ENCODE measurements at regions not wholly inside any gene's neighbourhood (a gene's known extent, or its start where the extent isn't known, plus 50 kb on each side); places are given as distances from the start of the nearest gene placed in this dataset.

DNA sequence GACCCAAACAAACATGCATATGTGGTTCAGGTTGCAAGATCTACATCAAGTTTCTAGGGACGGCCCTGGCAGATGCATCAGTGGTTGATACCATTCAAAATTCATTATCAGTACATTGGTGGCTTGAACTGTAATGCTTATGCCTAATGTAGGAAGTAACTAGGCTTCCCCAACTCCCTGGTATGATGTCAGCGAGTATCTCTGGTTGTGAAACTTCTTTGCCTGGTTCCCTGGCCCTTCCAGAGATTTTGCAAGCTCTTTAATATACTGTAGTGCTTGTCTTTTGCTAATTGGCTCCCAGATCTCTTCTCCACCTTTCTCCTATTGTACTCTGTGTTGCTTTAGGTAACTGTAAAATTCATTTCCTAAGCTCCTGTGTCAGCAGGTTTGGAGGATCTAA lies 114.8 kb upstream of the RARB start:
- Histone ChIP-seq H3K9me1 (replicated peaks; ENCODE audit: control insufficient read depth, extremely low read depth, insufficient read depth, low read length) (no peaks in the 10 kb centered on the region), H3K27me3 (ENCODE audit: control insufficient read depth in 2 of 2, insufficient read depth in 2 of 2, low read length in 2 of 2) (peaks cover 0 to 2% of the 10 kb centered on the region in 2 experiments), H3K4me3 (replicated peaks in 1 of 3; ENCODE audit: insufficient read depth in 1 of 3, low read depth in 1 of 3, low read length in 3 of 3) (no peak overlapping the region), H3K36me3 (ENCODE audit: control insufficient read depth in 2 of 2, extremely low read depth in 1 of 2, insufficient read depth in 2 of 2, low read length in 2 of 2) (no peaks in the 10 kb centered on the region), H3K9ac (replicated peaks; ENCODE audit: extremely low read depth, insufficient read depth, low read length) (no peak overlapping the region), H3K4me1 (ENCODE audit: control insufficient read depth, extremely low read depth, insufficient read depth, low read length) (no peaks in the 10 kb centered on the region), H4K20me1 (replicated peaks; ENCODE audit: control insufficient read depth, extremely low read depth, insufficient read depth, low read length) (no peaks in the 10 kb centered on the region), H3K79me2 (ENCODE audit: control insufficient read depth, insufficient read depth, low read length) (no peaks in the 10 kb centered on the region), H3K9me3 (replicated peaks; ENCODE audit: control insufficient read depth, insufficient read depth, low read length) (no peaks in the 10 kb centered on the region), H3K27ac (ENCODE audit: insufficient read depth, low read depth, low read length) (no peak overlapping the region), H3K4me2 (ENCODE audit: insufficient read depth, low read length) (no peak overlapping the region), H2AFZ (ENCODE audit: low read depth, low read length) (no peak overlapping the region)
- dilution Hi-C loops (cut with MboI; ENCODE audit: extremely low pct_ligation_motif_present, low sequenced_read_pairs) (no loop called here), intact Hi-C loops (cut with micrococcal nuclease) (loop anchor here (10.0 kb wide), 1 partner anchor 538 kb away; no protein-coding TSS in a partner anchor)
- CTCF ChIA-PET, result interaction anchor here (1.0 to 1.2 kb wide), 2 partner anchors 58 to 280 kb away, joined by 3 read pairs; no protein-coding TSS in a partner anchor
- TF ChIP-seq JUN (IDR thresholded peaks at IDR 0.05; ENCODE audit: borderline replicate concordance, insufficient read depth, insufficient read length, low read depth) (no peak), FOS (IDR thresholded peaks at IDR 0.05; ENCODE audit: borderline replicate concordance, insufficient read depth, low read length) (no peak), POLR2AphosphoS5 (IDR thresholded peaks at IDR 0.05; ENCODE audit: insufficient read depth, low read depth, low read length) (no peak), MYC (IDR thresholded peaks at IDR 0.05; ENCODE audit: low read depth, low read length) (no peak), EZH2 (IDR thresholded peaks at IDR 0.05; ENCODE audit: borderline replicate concordance, low read depth, low read length, severe bottlenecking) (no peak), GATA2 (IDR thresholded peaks at IDR 0.05; ENCODE audit: insufficient read depth, insufficient read length, low read depth, low read length) (no peak), POLR2A (IDR thresholded peaks at IDR 0.05; ENCODE audit: low read depth, low read length) (no peak)
- TF ChIP-seq, protein P1, sequence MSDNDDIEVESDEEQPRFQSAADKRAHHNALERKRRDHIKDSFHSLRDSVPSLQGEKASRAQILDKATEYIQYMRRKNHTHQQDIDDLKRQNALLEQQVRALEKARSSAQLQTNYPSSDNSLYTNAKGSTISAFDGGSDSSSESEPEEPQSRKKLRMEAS (IDR thresholded peaks at IDR 0.05; ENCODE audit: insufficient read depth, insufficient read length), result no peak
- TF ChIP-seq, protein P2, sequence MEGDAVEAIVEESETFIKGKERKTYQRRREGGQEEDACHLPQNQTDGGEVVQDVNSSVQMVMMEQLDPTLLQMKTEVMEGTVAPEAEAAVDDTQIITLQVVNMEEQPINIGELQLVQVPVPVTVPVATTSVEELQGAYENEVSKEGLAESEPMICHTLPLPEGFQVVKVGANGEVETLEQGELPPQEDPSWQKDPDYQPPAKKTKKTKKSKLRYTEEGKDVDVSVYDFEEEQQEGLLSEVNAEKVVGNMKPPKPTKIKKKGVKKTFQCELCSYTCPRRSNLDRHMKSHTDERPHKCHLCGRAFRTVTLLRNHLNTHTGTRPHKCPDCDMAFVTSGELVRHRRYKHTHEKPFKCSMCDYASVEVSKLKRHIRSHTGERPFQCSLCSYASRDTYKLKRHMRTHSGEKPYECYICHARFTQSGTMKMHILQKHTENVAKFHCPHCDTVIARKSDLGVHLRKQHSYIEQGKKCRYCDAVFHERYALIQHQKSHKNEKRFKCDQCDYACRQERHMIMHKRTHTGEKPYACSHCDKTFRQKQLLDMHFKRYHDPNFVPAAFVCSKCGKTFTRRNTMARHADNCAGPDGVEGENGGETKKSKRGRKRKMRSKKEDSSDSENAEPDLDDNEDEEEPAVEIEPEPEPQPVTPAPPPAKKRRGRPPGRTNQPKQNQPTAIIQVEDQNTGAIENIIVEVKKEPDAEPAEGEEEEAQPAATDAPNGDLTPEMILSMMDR (IDR thresholded peaks at IDR 0.05; ENCODE audit: extremely low read depth in 1 of 2, insufficient read depth in 1 of 2, low read depth in 1 of 2, low read length in 2 of 2), result no peak
- FAIRE-seq (no peak), DNase-seq (ENCODE audit: low read depth, low spot score) (no peak)
- BruUV-seq (replicated peaks), result no TSS peak
- POLR2A ChIA-PET, result no interaction called here

Measured in endothelial cell of umbilical vein (primary cell).